Epithelial cell of proximal tubule (primary cell): ENCODE measurements at regions not wholly inside any gene's neighbourhood (a gene's known extent, or its start where the extent isn't known, plus 50 kb on each side); places are given as distances from the start of the nearest gene placed in this dataset.

ENCODE experiments used
- DNase-seq: peaks from one replicate; pipeline ENCODE4 v3.0.0-alpha.2; 2011; ENCODE audit warnings: low read depth
- H3K4me3 ChIP-seq: 2 replicates; pipeline ENCODE4 v1.5.1; 2011; ENCODE audit warnings: low read depth, mild to moderate bottlenecking, low read length
- TF ChIP-seq, protein P1 (sequence below): conservative IDR thresholded peaks from 2 replicates; pipeline ENCODE4 v1.5.1; 2012; ENCODE audit warnings: low read depth, mild to moderate bottlenecking, low read length

DNA sequence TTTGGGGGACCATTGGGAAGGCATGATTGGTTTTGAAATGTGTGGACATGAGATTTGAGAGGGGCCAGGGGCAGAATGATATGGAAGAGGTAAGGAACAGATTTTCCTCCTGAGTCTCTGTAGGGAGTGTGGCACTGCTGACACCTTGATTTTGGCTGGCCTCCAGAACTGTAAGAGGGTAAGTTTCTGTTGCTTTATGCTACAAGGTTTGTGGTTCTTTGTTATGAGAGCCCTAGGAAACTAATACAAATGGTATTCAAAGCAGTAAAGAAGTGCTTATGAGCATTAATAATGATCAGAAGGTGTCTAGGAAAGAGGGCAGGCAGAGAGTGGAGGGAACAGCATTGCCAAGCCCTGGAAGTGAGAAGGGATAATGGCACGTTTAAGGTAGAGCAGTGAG lies 574.3 kb upstream of the NXPH2 start:
- DNase-seq: no peak
- no peak overlapping the region for H3K4me3 ChIP-seq
- TF ChIP-seq, protein P1, sequence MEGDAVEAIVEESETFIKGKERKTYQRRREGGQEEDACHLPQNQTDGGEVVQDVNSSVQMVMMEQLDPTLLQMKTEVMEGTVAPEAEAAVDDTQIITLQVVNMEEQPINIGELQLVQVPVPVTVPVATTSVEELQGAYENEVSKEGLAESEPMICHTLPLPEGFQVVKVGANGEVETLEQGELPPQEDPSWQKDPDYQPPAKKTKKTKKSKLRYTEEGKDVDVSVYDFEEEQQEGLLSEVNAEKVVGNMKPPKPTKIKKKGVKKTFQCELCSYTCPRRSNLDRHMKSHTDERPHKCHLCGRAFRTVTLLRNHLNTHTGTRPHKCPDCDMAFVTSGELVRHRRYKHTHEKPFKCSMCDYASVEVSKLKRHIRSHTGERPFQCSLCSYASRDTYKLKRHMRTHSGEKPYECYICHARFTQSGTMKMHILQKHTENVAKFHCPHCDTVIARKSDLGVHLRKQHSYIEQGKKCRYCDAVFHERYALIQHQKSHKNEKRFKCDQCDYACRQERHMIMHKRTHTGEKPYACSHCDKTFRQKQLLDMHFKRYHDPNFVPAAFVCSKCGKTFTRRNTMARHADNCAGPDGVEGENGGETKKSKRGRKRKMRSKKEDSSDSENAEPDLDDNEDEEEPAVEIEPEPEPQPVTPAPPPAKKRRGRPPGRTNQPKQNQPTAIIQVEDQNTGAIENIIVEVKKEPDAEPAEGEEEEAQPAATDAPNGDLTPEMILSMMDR: no peak

DNA sequence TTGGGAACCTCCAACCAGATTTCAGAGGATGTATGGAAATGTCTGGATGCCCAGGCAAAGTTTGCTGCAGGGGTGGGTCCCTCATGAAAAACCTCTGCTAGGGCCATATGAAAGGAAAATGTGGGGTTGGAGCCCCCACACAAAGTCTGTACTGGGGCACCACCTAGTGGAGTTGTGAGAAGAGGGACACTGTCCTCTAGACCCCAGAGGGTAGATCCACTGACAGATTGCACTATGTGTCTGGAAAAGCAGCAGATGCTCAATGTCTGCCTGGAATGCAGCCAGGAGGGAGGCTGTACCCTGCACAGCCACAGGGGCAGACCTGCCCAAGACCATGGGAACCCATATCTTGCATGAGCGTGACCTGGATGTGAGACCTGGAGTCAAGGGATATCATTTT lies 573.7 kb upstream of the NXPH2 start:
- DNase-seq: no peak
- H3K4me3 ChIP-seq: no peak overlapping the region
- TF ChIP-seq, protein P1: peak; percentile 27

DNA sequence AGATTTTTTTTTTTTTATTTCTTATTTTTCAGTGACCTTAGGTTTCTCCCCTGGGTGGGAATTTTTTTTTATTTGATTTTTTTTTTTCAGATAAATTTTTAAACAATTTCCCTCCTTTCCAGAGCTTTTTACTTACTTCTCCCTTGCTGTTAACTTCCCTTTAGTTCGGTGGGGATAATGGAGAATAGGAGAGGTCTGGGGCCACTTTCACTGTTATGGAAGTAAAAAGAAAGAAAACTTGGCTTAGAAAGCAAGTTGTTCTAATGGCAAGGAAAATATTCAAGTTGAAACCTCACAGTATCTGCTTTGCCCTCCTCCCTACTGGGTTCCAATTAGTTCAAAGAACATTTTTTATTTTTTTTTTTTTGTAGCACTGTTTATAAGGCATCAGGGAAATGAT lies 537.1 kb upstream of the NXPH2 start:
- no peak overlapping the region for H3K4me3 ChIP-seq
- TF ChIP-seq, protein P1: no peak
- DNase-seq: no peak

DNA sequence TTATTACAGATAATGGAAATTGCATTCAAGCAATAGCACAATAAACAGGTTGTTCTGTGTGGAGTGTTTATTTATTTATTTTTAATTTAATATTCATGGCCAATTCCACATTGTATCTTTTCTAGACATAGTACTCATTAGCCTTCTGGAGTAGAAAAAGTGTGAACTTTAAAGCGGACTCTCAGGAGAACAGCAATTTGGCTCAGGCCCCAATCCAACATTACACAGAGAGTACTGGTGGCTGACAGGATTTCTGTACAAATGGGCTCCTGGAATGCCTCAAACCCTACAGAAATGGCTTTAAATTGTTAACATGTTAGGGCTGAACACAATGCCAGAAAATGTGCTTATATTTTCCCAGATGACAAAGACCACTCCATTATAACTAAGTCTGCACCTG lies 533.9 kb upstream of the NXPH2 start:
- TF ChIP-seq, protein P1: no peak
- H3K4me3 ChIP-seq: no peak overlapping the region
- DNase-seq: no peak

DNA sequence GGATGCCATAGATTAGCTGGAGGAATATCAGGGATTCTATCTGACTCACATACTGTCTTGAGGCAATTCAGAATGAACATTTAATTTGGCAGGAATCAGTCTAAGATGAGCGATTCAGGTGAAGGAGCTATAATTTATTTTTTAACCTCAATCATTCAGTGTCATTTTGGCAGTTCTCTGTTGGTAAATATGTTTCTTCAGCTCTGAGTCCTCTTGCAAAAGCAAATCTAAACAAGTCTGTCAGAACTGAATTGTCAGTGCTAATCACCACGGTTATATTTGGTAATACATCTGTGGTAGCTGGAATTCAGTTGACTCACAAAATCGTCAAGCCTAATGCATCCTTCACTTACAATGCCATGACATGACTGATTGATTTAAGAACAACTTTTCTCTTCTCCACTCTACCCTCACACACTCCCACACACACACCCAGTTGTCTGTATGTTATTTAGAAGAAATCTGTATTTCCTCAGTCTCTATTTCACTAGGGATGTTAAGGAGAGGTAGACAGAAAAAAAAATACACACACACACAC lies 516.6 kb upstream of the NXPH2 start:
- H3K4me3 ChIP-seq: no peak overlapping the region
- TF ChIP-seq, protein P1: no peak
- peak; percentile 50 for DNase-seq

DNA sequence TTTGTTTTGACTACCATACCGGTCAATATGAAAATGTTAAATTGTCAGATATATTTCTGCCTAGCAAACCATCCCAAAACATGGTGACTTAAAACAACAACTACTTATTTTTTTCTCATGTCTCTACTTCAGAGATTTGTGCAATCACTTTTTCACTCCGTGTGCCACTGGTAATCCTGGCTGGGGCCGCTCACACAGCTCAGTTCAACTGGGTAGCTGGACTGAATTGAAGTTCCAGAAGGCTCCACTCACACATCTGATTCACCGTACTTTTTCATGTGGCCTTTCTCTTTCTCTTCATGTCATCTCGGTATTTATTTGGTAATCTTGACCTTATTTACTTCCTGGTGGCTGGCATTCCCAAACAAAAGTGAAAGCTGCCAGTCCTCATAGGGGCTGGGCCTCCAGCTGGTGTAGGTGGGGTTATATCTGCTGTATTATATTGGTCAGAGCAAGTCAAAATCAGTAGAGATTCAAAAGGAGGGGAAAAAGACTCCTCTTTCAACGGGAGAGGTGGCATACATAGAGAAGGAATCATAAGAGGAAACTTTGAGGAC lies 513.9 kb upstream of the NXPH2 start:
- DNase-seq: peak; percentile 13
- TF ChIP-seq, protein P1: no peak
- H3K4me3 ChIP-seq: peak overlapping the region; percentile 10

DNA sequence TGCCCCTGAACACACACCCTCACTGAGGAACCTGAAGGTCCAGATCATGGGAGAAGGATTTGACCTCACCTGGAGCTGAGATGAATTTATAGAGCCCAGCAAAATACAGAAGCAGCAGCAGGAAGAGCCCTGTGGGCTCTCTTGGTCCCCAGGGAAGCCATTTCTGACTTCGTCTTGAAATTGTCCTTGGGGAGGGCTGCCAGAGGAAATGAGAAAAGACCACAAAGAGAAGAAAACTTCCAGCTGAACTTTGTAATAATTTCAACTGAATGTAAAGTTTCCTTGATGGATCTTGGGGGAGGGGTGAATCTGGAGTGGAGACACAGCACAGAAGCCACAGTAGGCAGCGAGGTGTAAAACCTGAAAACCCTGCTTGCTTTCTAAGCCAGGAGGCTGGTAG lies 500.9 kb upstream of the NXPH2 start:
- no peak overlapping the region for H3K4me3 ChIP-seq
- TF ChIP-seq, protein P1: no peak
- no peak for DNase-seq
